Thyroid gland (tissue), 4 donors: ENCODE measurements at regions not wholly inside any gene's neighbourhood (a gene's known extent, or its start where the extent isn't known, plus 50 kb on each side); places are given as distances from the start of the nearest gene placed in this dataset.

ENCODE experiments used
- CTCF ChIP-seq, 6 experiments: fragments of 200-600 bp in 3 of 6; fragments of 450-650 bp in 3 of 6; sonication (generic) in 3 of 6; IDR thresholded peaks; one replicate each; pipeline ENCODE4 v1.5.1; 2016 to 2019; ENCODE audit warnings: antibody characterized with exemption in 6 of 6, mild to moderate bottlenecking in 2 of 6, inconsistent platforms in 1 of 6, moderate library complexity in 1 of 6
- POLR2A ChIP-seq, 2 donors: fragments of 450-650 bp; IDR thresholded peaks; one replicate each; pipeline ENCODE4 v1.6.1; 2017; ENCODE audit warnings: antibody characterized with exemption in 2 of 2, mild to moderate bottlenecking in 2 of 2, moderate library complexity in 1 of 2

GRCh38 chr13:79837741-79838450 lies 356.9 kb downstream of the NDFIP2 start:
- TF ChIP-seq POLR2A (IDR thresholded peaks at IDR 0.05) (no peak), CTCF (IDR thresholded peaks at IDR 0.05) (no peak)
